Spinal cord (tissue), 9 donors: ENCODE measurements at regions not wholly inside any gene's neighbourhood (a gene's known extent, or its start where the extent isn't known, plus 50 kb on each side); places are given as distances from the start of the nearest gene placed in this dataset.
A peak's percentile ranks its signal among the peaks of the same experiment; 100 is the strongest.

Experiments used
- DNase-seq, 6 donors: peaks; one replicate each; pipeline versions ENCODE4 v3.0.0 to v3.0.0-alpha.2; 2013 to 2015; ENCODE audit warnings: low spot score in 6 of 6, low read depth in 4 of 6
- H3K27ac ChIP-seq: one replicate; pipeline ENCODE4 v1.5.1; 2013; ENCODE audit warnings: low read depth, low read length, control low read depth
- H3K27me3 ChIP-seq: one replicate; pipeline ENCODE4 v1.6.1; 2013; ENCODE audit warnings: low read length; ENCODE audit not compliant: control insufficient read depth, insufficient read depth
- H3K36me3 ChIP-seq: one replicate; pipeline ENCODE4 v1.6.1; 2013; ENCODE audit warnings: low read length; ENCODE audit not compliant: control insufficient read depth, insufficient read depth
- H3K4me1 ChIP-seq: one replicate; pipeline ENCODE4 v1.6.1; 2013; ENCODE audit warnings: low read length; ENCODE audit not compliant: control insufficient read depth, insufficient read depth
- H3K4me3 ChIP-seq: one replicate; pipeline ENCODE4 v1.5.1; 2013; ENCODE audit warnings: low read depth, low read length, control low read depth
- H3K9me3 ChIP-seq: one replicate; pipeline ENCODE4 v1.6.1; 2013; ENCODE audit warnings: low read length; ENCODE audit not compliant: control insufficient read depth, insufficient read depth
- WGBS: methylation state at CpG from one replicate; pipeline ENCODE4 v1.1.5; 2013; ENCODE audit warnings: missing lambda C conversion rate; ENCODE audit not compliant: insufficient coverage; 5-methylcytosine and 5-hydroxymethylcytosine counted together
- donor health status: healthy.

DNA sequence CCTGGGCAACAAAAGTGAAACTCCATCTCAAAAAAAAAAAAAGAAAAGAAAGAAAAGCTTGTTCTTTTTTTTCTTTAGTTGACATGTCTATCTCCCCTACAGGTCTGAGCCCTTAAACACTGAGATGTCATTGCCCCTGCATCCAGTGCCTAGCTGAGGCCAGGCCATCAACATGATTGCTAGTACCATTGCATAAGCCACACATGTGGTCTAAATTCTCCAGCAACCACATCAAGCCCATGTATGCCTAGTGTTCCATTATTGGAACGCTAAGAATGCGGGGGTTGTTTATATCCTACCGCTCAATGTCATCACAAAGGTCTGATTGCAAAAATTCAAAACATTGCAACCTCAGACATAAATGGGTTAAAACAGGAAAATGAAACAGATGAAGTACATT is 62.7 kb downstream of the NPTX2 start:
- Histone ChIP-seq H3K36me3 (no peaks in the 10 kb centered on the region), H3K27me3 (no peaks in the 10 kb centered on the region), H3K4me1 (no peaks in the 10 kb centered on the region), H3K4me3 (no peak overlapping the region), H3K9me3 (no peaks in the 10 kb centered on the region), H3K27ac (no peak overlapping the region)
- WGBS = no CpG with 5 or more reads among the region's 3 CpGs
- DNase-seq = no peak

DNA sequence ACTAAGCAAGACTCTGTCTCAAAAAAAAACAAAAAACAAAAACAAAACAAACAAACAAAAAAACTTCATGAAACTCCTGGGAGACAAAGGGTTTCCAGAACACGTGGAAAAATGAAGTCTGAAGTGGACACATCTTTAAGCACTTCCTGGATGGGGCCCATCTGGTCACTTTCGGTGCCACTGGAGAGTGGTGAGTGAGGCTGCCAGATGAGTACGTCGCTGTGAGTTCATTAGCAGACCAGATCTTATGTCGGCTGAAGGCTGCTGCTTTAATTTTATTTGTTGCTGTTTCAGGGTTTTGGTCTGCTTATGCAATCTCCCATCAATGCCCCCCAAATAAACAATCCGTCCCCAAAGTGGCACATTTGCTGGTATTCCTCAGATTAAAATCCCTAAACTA is 64.4 kb downstream of the NPTX2 start:
- H3K27ac ChIP-seq = no peak overlapping the region
- no peaks in the 10 kb centered on the region for H3K27me3 ChIP-seq
- no peak for DNase-seq
- H3K9me3 ChIP-seq = no peaks in the 10 kb centered on the region
- H3K4me1 ChIP-seq = no peaks in the 10 kb centered on the region
- H3K36me3 ChIP-seq = no peaks in the 10 kb centered on the region
- 49% methylated on average over 6 of the region's 6 CpGs for WGBS
- no peak overlapping the region for H3K4me3 ChIP-seq

DNA sequence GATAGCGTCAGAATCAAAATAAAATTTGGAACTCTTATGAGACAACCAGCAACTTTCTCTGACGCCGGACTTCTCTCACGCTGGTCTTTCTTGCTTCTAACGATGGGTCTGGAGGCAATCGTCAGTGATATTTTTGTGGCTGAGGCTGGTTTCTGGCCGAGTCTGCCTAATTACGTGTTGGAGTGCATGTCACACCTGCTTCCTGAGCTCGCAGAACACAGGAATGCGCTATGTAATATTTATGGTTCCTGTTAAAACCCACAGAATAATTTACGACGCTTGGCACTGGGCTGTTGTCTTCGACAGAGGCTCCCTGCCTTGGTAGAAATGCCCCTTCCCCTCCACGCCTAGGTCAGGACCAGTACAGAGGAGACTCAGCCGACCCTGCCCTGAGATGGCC is 64.9 kb downstream of the NPTX2 start:
- H3K36me3 ChIP-seq = no peaks in the 10 kb centered on the region
- H3K4me1 ChIP-seq = no peaks in the 10 kb centered on the region
- DNase-seq = no peak
- no peaks in the 10 kb centered on the region for H3K9me3 ChIP-seq
- H3K27me3 ChIP-seq = no peaks in the 10 kb centered on the region
- H3K4me3 ChIP-seq = no peak overlapping the region
- WGBS = 52% methylated on average over 10 of the region's 15 CpGs
- H3K27ac ChIP-seq = no peak overlapping the region

DNA sequence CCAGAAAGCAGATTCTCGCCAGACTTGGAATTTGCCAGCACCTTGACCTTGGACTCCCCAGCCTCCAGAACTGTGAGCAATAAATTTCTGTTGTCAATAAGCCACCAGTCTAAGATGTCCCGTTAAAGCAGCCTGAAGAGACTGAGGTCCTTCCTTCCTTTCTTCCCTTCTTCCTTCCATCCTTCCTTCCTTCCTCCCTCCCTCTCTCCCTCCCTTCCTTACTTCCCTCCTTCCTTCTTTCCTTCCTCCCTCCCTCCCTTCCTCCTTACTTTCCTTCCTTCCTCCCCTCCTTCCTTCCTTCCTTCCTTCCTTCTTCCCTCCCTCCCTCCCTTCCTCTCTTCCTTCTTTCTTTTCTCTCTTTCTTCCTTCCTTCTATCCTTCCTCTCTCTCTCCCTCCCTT is 66.4 kb downstream of the NPTX2 start:
- Histone ChIP-seq H3K4me1 (peaks cover 7% of the 10 kb centered on the region), H3K36me3 (no peaks in the 10 kb centered on the region), H3K27ac (no peak overlapping the region), H3K27me3 (no peaks in the 10 kb centered on the region), H3K9me3 (no peaks in the 10 kb centered on the region), H3K4me3 (no peak overlapping the region)
- no peak for DNase-seq
- WGBS = 96% methylated on average over 2 of the region's 2 CpGs

DNA sequence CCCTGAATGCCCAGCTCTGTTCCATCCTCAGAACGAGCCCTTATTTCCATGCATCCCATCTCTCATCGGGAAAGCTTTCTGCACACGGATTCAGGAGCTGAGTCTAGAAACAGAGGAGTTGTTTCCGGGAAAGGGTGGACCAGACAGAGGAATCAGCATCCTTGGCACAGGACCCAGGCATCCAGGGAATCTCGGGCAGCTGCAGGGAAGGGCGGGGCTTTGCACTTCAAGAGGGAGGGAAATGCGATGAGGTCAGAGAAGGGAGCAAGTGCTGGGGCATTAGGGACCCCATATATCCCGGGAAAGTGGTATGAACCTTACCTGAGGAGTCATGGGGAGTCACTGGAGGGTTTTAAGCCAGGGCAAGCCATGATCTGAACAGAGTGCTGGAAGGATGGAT is 68.5 kb downstream of the NPTX2 start:
- no peak for DNase-seq
- no peaks in the 10 kb centered on the region for H3K27me3 ChIP-seq
- H3K36me3 ChIP-seq = no peaks in the 10 kb centered on the region
- H3K4me3 ChIP-seq = no peak overlapping the region
- peaks cover 7% of the 10 kb centered on the region for H3K4me1 ChIP-seq
- 82% methylated on average over 8 of the region's 8 CpGs for WGBS
- peaks cover 4% of the 10 kb centered on the region for H3K9me3 ChIP-seq
- H3K27ac ChIP-seq = no peak overlapping the region

DNA sequence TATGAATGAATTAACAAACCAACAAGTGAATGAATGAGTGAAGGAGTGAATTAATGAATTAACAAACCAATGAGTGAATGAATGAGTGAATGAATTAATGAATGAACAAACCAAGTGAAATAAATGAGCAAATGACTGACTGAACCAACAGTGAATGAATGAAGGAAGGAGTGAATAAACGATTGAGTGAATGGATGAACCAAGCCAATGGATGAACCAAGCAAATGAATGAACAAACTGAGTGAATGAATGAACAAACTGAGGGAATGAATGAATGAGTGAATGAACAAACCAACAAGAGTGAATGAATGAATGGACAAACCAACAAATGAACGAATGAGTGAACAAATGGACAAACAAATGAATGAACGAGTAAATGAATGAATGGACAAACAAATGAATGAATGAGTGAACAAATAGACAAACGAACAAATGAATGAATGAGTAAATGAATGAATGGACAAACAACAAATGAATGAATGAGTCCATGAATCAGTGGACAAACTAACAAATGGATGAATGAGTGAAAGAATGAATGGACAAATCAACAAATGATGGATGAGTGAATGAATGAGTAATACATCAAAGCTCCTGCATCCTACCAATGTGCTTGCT is 69.5 kb downstream of the NPTX2 start:
- H3K4me3 ChIP-seq = no peak overlapping the region
- peak in 1 of 6 donors; percentile 28 for DNase-seq

DNA sequence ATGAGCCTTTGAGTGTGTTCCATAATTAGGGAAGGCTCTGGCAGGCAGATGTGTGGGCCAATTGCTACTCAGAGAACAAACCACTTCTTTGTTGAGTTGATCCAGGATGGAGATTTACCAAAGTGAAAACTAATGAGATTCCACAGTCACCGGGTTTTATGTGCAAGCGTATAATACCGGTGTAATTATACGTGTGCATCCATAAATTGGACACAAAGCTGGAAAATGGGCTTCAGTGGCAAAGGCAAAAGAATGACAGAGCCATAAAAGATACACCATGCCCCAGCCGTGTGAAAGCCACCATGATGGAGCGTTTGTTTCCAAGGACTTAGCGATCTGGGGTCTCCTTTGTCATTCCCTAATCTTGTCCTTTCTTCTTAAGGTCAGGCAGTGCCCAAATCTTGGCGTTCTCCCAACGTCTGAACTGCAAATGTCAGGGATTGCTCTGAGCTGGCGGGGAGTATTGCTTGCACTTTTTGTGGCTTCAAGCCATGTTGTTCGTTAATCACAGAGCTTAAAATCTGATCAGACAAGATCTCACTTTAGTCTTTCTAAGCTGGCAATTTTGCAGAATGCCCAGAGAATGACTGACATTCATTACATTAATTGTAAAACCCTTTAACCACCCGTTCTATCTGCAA is 70.1 kb downstream of the NPTX2 start:
- no peaks in the 10 kb centered on the region for H3K27me3 ChIP-seq
- H3K36me3 ChIP-seq = no peaks in the 10 kb centered on the region
- peak; percentile 44 to 89 (median 58) for DNase-seq
- peaks cover 7% of the 10 kb centered on the region for H3K4me1 ChIP-seq
- no peak overlapping the region for H3K4me3 ChIP-seq
- H3K9me3 ChIP-seq = peaks cover 4% of the 10 kb centered on the region
- WGBS = 33% methylated on average over 10 of the region's 12 CpGs
- H3K27ac ChIP-seq = no peak overlapping the region

More for the DNA sequence above, 69.5 kb downstream of the NPTX2 start:
- H3K27ac ChIP-seq = no peak overlapping the region
- H3K36me3 ChIP-seq = no peaks in the 10 kb centered on the region
- no peaks in the 10 kb centered on the region for H3K27me3 ChIP-seq
- H3K9me3 ChIP-seq = peaks cover 4% of the 10 kb centered on the region
- WGBS = 29% methylated on average over 4 of the region's 4 CpGs
- H3K4me1 ChIP-seq = peaks cover 7% of the 10 kb centered on the region

DNA sequence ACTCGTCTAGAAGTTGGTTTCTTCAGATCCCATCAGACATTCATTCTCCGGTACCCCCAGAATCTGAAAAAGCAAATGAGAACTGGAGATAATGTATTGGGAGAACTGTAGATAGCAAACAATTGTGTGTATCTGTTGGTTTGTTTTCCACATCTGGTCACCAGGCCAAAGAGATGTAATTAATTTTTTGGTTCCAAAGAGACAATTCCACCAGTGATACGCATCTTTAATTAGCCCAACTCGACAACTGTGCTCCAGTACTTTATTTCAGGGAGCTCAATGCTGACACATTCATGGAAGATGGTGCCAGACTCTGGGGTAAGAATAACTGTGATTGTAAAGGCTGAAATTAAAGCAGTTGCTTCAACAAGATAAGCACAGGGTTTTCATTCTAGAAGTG is 74.5 kb downstream of the NPTX2 start:
- Histone ChIP-seq H3K27me3 (no peaks in the 10 kb centered on the region), H3K4me1 (peaks cover 7% of the 10 kb centered on the region), H3K36me3 (no peaks in the 10 kb centered on the region), H3K4me3 (no peak overlapping the region), H3K27ac (no peak overlapping the region), H3K9me3 (peaks cover 9% of the 10 kb centered on the region)
- no CpG with 5 or more reads among the region's 4 CpGs for WGBS
- peak in 1 of 6 donors; percentile 16 for DNase-seq

DNA sequence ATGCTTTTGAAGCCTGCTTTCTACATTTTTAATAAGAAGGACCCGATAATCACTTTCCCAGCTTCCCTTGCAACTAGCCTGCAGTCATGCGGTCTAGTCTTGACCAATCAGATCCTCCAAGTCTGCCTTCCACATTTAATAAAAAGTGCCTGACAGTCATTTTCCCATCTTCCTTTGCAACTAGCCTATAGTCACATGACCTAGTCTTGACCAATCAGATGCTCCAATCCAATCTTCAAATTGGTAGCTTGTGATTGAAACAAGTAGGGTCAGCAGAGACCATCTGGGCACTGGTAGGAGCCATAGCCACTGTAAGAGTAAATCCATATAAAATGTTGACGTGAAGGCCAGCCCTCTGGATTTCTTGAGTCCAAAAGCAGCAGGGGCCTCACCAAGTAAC is 80.0 kb downstream of the NPTX2 start:
- WGBS = 67% methylated on average over 3 of the region's 3 CpGs
- Histone ChIP-seq H3K4me3 (no peak overlapping the region), H3K4me1 (no peaks in the 10 kb centered on the region), H3K9me3 (peaks cover 4% of the 10 kb centered on the region), H3K36me3 (no peaks in the 10 kb centered on the region), H3K27me3 (peaks cover 3% of the 10 kb centered on the region), H3K27ac (no peak overlapping the region)
- no peak for DNase-seq
